Duodenal mucosa (tissue), 2 donors: ENCODE measurements at regions not wholly inside any gene's neighbourhood (a gene's known extent, or its start where the extent isn't known, plus 50 kb on each side); places are given as distances from the start of the nearest gene placed in this dataset.

Experiments used
- H3K27ac ChIP-seq: one replicate; pipeline ENCODE4 v1.7.0; 2013; ENCODE audit warnings: low read depth, low read length
- H3K27me3 ChIP-seq, 2 donors: one replicate each; pipeline ENCODE4 v1.7.0; 2013; ENCODE audit warnings: low read length in 2 of 2, control low read depth in 1 of 2; ENCODE audit not compliant: insufficient read depth in 2 of 2, control insufficient read depth in 1 of 2
- H3K36me3 ChIP-seq, 2 donors: one replicate each; pipeline ENCODE4 v1.7.0; 2013; ENCODE audit warnings: low read length in 2 of 2, control low read depth in 1 of 2; ENCODE audit not compliant: insufficient read depth in 2 of 2, control insufficient read depth in 1 of 2
- H3K4me1 ChIP-seq, 2 donors: one replicate each; pipeline ENCODE4 v1.7.0; 2013; ENCODE audit warnings: low read length in 2 of 2, control low read depth in 1 of 2; ENCODE audit not compliant: insufficient read depth in 2 of 2, control insufficient read depth in 1 of 2
- H3K4me3 ChIP-seq, 2 donors: one replicate each; pipeline ENCODE4 v1.7.0; 2013; ENCODE audit warnings: low read length in 2 of 2, low read depth in 1 of 2
- H3K9ac ChIP-seq, 2 donors: one replicate each; pipeline ENCODE4 v1.7.0; 2013; ENCODE audit warnings: low read length in 2 of 2, low read depth in 1 of 2
- H3K9me3 ChIP-seq, 2 donors: one replicate each; pipeline ENCODE4 v1.7.0; 2013; ENCODE audit warnings: low read length in 2 of 2, control low read depth in 1 of 2; ENCODE audit not compliant: control insufficient read depth in 1 of 2

- Histone ChIP-seq H3K9ac (no peak overlapping the region), H3K36me3 (no peaks in the 10 kb centered on the region), H3K27me3 (no peaks in the 10 kb centered on the region), H3K4me1 (no peaks in the 10 kb centered on the region), H3K9me3 (no peaks in the 10 kb centered on the region), H3K4me3 (no peak overlapping the region), H3K27ac (no peak overlapping the region)
These were observed 51.0 kb upstream of the RARB start for GRCh38 chr3:25377042-25377441.
